ENCODE measurements at regions not wholly inside any gene's neighbourhood (a gene's known extent, or its start where the extent isn't known, plus 50 kb on each side); places are given as distances from the start of the nearest gene placed in this dataset.

- TF ChIP-seq ZNF343 (CRISPR knock-in tag; IDR thresholded peaks at IDR 0.05) (no peak), POLR2A (IDR thresholded peaks at IDR 0.05; ENCODE audit: insufficient read depth in 1 of 2, low read depth in 2 of 2, low read length in 2 of 2) (no peak), TAF1 (CRISPR knock-in tag; IDR thresholded peaks at IDR 0.05) (no peak), CBX5 (CRISPR knock-in tag; IDR thresholded peaks at IDR 0.05; ENCODE audit: borderline replicate concordance) (no peak), JUN (CRISPR knock-in tag; IDR thresholded peaks at IDR 0.05) (no peak), CREB3 (CRISPR knock-in tag; IDR thresholded peaks at IDR 0.05) (no peak), ZNF746 (CRISPR knock-in tag; IDR thresholded peaks at IDR 0.05) (no peak), ZNF879 (CRISPR knock-in tag; IDR thresholded peaks at IDR 0.05) (no peak), ZNF333 (CRISPR knock-in tag; IDR thresholded peaks at IDR 0.05; ENCODE audit: borderline replicate concordance) (no peak), ELF1 (CRISPR knock-in tag; IDR thresholded peaks at IDR 0.05) (no peak), CREB1 (IDR thresholded peaks at IDR 0.05) (no peak), CREB1 (CRISPR knock-in tag; IDR thresholded peaks at IDR 0.05) (no peak), FOXK1 (CRISPR knock-in tag; IDR thresholded peaks at IDR 0.05; ENCODE audit: borderline replicate concordance, low read depth) (no peak), CTCF (CRISPR knock-in tag; IDR thresholded peaks at IDR 0.05) (no peak)
Measured at GRCh38 chr5:168179192-168179593, 112.3 kb upstream of the WWC1 start.
